DND-41 (cell line): ENCODE measurements at regions not wholly inside any gene's neighbourhood (a gene's known extent, or its start where the extent isn't known, plus 50 kb on each side); places are given as distances from the start of the nearest gene placed in this dataset.

ENCODE experiments used
- ATAC-seq: fragments of 200-7000 bp; cut with Tn5 transposase; 3 replicates; pipeline ENCODE4 v1.9.1; 2021; ENCODE audit warnings: low read depth; ENCODE audit not compliant: insufficient read depth
- DNase-seq: peaks from one replicate; pipeline ENCODE4 v3.0.0-alpha.2; 2020
- H2AFZ ChIP-seq: 2 replicates; pipeline ENCODE4 v1.6.0; 2012; ENCODE audit warnings: low read depth, low read length
- H3K27ac ChIP-seq: 2 replicates; pipeline ENCODE4 v1.5.1; 2012; ENCODE audit warnings: low read length, inconsistent platforms
- H3K27me3 ChIP-seq: fragments of 200-600 bp; sonication (generic); 2 replicates; pipeline ENCODE4 v1.6.0; 2012; ENCODE audit warnings: low read length, mild to moderate bottlenecking, inconsistent platforms; ENCODE audit not compliant: insufficient read depth, poor library complexity
- H3K36me3 ChIP-seq: 2 replicates; pipeline ENCODE4 v1.5.1; 2012; ENCODE audit warnings: low read length, inconsistent platforms; ENCODE audit not compliant: insufficient read depth
- H3K4me1 ChIP-seq: 2 replicates; pipeline ENCODE4 v1.5.1; 2012; ENCODE audit warnings: mild to moderate bottlenecking, low read length; ENCODE audit not compliant: insufficient read depth
- H3K4me2 ChIP-seq: 2 replicates; pipeline ENCODE4 v1.6.0; 2012; ENCODE audit warnings: mild to moderate bottlenecking, moderate library complexity, low read length, inconsistent platforms; ENCODE audit not compliant: insufficient read depth
- H3K4me3 ChIP-seq, 2 experiments: fragments of 200-600 bp in 1 of 2; shearing (Covaris generic) in 1 of 2; 2 replicates each; pipeline ENCODE4 v1.5.1; 2012 to 2016; ENCODE audit warnings: inconsistent platforms in 2 of 2, low read length in 2 of 2, mild to moderate bottlenecking in 2 of 2, low read depth in 1 of 2, moderate library complexity in 1 of 2
- H3K79me2 ChIP-seq: 2 replicates; pipeline ENCODE4 v1.6.0; 2012; ENCODE audit warnings: low read length, inconsistent platforms; ENCODE audit not compliant: insufficient read depth
- H3K9ac ChIP-seq: 2 replicates; pipeline ENCODE4 v1.6.0; 2012; ENCODE audit warnings: low read depth, mild to moderate bottlenecking, inconsistent platforms, low read length, moderate library complexity
- H3K9me3 ChIP-seq: 2 replicates; pipeline ENCODE4 v1.5.1; 2012; ENCODE audit warnings: low read length, moderate library complexity, mild to moderate bottlenecking, inconsistent platforms; ENCODE audit not compliant: insufficient read depth, severe bottlenecking
- H4K20me1 ChIP-seq: 2 replicates; pipeline ENCODE4 v1.6.0; 2012; ENCODE audit warnings: low read length; ENCODE audit not compliant: insufficient read depth
- EZH2 ChIP-seq: IDR thresholded peaks from 3 replicates; pipeline ENCODE4 v1.6.1; 2012; ENCODE audit warnings: borderline replicate concordance, low read depth, mild to moderate bottlenecking, moderate library complexity, low read length, inconsistent platforms; ENCODE audit not compliant: severe bottlenecking
- TF ChIP-seq, protein P1 (sequence below): IDR thresholded peaks from 2 replicates; pipeline ENCODE4 v1.5.1; 2012; ENCODE audit warnings: borderline replicate concordance, low read length, moderate library complexity, mild to moderate bottlenecking; ENCODE audit not compliant: poor library complexity, severe bottlenecking; ENCODE audit errors: extremely low read depth

GRCh38 chr6:121540210-121540609 is 104.8 kb downstream of the GJA1 start:
- no peak for TF ChIP-seq EZH2
- TF ChIP-seq, protein P1, sequence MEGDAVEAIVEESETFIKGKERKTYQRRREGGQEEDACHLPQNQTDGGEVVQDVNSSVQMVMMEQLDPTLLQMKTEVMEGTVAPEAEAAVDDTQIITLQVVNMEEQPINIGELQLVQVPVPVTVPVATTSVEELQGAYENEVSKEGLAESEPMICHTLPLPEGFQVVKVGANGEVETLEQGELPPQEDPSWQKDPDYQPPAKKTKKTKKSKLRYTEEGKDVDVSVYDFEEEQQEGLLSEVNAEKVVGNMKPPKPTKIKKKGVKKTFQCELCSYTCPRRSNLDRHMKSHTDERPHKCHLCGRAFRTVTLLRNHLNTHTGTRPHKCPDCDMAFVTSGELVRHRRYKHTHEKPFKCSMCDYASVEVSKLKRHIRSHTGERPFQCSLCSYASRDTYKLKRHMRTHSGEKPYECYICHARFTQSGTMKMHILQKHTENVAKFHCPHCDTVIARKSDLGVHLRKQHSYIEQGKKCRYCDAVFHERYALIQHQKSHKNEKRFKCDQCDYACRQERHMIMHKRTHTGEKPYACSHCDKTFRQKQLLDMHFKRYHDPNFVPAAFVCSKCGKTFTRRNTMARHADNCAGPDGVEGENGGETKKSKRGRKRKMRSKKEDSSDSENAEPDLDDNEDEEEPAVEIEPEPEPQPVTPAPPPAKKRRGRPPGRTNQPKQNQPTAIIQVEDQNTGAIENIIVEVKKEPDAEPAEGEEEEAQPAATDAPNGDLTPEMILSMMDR: no peak
- Histone ChIP-seq H3K27ac (no peak overlapping the region), H3K36me3 (no peaks in the 10 kb centered on the region), H3K79me2 (no peaks in the 10 kb centered on the region), H3K4me2 (no peak overlapping the region), H3K4me1 (no peaks in the 10 kb centered on the region), H4K20me1 (no peaks in the 10 kb centered on the region), H3K4me3 (no peak overlapping the region), H3K9me3 (no peaks in the 10 kb centered on the region), H3K9ac (no peak overlapping the region), H3K27me3 (no peaks in the 10 kb centered on the region), H2AFZ (peak overlapping the region; percentile 17; the same call in 1 of the 2 replicates)
- ATAC-seq (no peak), DNase-seq (no peak)

GRCh38 chr6:121544691-121545090 is 109.2 kb downstream of the GJA1 start:
- Histone ChIP-seq H4K20me1 (no peaks in the 10 kb centered on the region), H3K27me3 (no peaks in the 10 kb centered on the region), H3K9ac (no peak overlapping the region), H3K4me2 (no peak overlapping the region), H3K79me2 (no peaks in the 10 kb centered on the region), H3K9me3 (no peaks in the 10 kb centered on the region), H3K36me3 (no peaks in the 10 kb centered on the region), H3K27ac (no peak overlapping the region), H3K4me3 (no peak overlapping the region), H3K4me1 (no peaks in the 10 kb centered on the region), H2AFZ (no peak overlapping the region)
- ATAC-seq (no peak), DNase-seq (no peak)
- TF ChIP-seq EZH2: no peak
- TF ChIP-seq, protein P1: no peak

DNA sequence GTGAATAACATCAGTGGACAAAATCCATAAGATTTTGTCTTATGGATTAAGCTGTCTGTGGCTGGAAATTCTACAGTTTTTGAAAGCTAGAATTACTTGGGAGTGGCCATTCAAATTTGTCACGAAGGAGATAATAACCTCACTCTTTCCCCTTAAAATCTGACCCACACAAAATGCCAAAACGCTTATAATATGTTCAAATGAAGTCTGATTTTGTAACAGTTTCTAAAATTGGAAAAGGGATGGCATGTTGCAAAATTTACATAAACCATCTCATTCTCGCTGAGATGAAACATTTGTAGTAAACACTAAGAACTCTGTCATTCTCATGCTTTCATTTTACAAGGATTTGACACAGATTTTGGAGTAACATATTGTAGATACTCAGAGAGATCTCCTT is 112.7 kb downstream of the GJA1 start:
- Histone ChIP-seq H2AFZ (peak overlapping the region; percentile 45; the same call in 1 of the 2 replicates), H3K27me3 (no peaks in the 10 kb centered on the region), H3K27ac (no peak overlapping the region), H3K79me2 (no peaks in the 10 kb centered on the region), H4K20me1 (no peaks in the 10 kb centered on the region), H3K36me3 (no peaks in the 10 kb centered on the region), H3K4me1 (no peaks in the 10 kb centered on the region), H3K9me3 (no peaks in the 10 kb centered on the region), H3K4me2 (no peak overlapping the region), H3K4me3 (no peak overlapping the region), H3K9ac (no peak overlapping the region)
- ATAC-seq (no peak), DNase-seq (no peak)
- TF ChIP-seq EZH2: no peak
- TF ChIP-seq, protein P1: no peak

- no peaks in the 10 kb centered on the region for H3K27me3 ChIP-seq
- H3K4me1 ChIP-seq: no peaks in the 10 kb centered on the region
- no peak overlapping the region for H2AFZ ChIP-seq
- no peaks in the 10 kb centered on the region for H3K9me3 ChIP-seq
- no peak overlapping the region for H3K4me2 ChIP-seq
- no peak overlapping the region for H3K9ac ChIP-seq
- no peak overlapping the region for H3K27ac ChIP-seq
- no peaks in the 10 kb centered on the region for H3K36me3 ChIP-seq
- no peaks in the 10 kb centered on the region for H3K79me2 ChIP-seq
- no peak for ATAC-seq
- H4K20me1 ChIP-seq: no peaks in the 10 kb centered on the region
- TF ChIP-seq EZH2: no peak
- TF ChIP-seq, protein P1: no peak
- no peak overlapping the region for H3K4me3 ChIP-seq
- no peak for DNase-seq
Observed at GRCh38 chr6:121549736-121550135, 114.3 kb downstream of the GJA1 start.
